NCI-H2196 (cell line): ENCODE measurements at regions not wholly inside any gene's neighbourhood (a gene's known extent, or its start where the extent isn't known, plus 50 kb on each side); places are given as distances from the start of the nearest gene placed in this dataset.

Source experiments
- DNase-seq: peaks from one replicate; lab custom pipeline; 2025; ENCODE audit not compliant: unreplicated experiment; lab: John Stamatoyannopoulos, UW

GRCh38 chr3:84439476-84439875 lies 519.3 kb upstream of the CADM2 start:
- DNase-seq, result no peak

- no peak for DNase-seq
These were observed 518.5 kb upstream of the CADM2 start for GRCh38 chr3:84440291-84440690.

- DNase-seq, result no peak
These were observed 516.3 kb upstream of the CADM2 start for GRCh38 chr3:84442533-84442932.

- no peak for DNase-seq
These were observed 513.9 kb upstream of the CADM2 start for GRCh38 chr3:84444726-84445521.

- no peak for DNase-seq
These were observed 471.5 kb upstream of the CADM2 start for GRCh38 chr3:84487296-84487695.

- DNase-seq, result no peak
These were observed 454.0 kb upstream of the CADM2 start for GRCh38 chr3:84504761-84505160.

GRCh38 chr3:84510007-84510406 lies 448.8 kb upstream of the CADM2 start:
- no peak for DNase-seq

- no peak for DNase-seq
These were observed 435.9 kb upstream of the CADM2 start for GRCh38 chr3:84522893-84523292.

- no peak for DNase-seq
These were observed 421.9 kb upstream of the CADM2 start for GRCh38 chr3:84536916-84537315.

GRCh38 chr3:84538597-84538996 lies 420.2 kb upstream of the CADM2 start:
- no peak for DNase-seq

GRCh38 chr3:84547207-84547606 lies 411.6 kb upstream of the CADM2 start:
- DNase-seq, result no peak

GRCh38 chr3:84547971-84548970 lies 410.5 kb upstream of the CADM2 start:
- DNase-seq, result no peak

GRCh38 chr3:84555629-84556028 lies 403.2 kb upstream of the CADM2 start:
- no peak for DNase-seq

- DNase-seq, result no peak
These were observed 392.5 kb upstream of the CADM2 start for GRCh38 chr3:84566256-84566655.

GRCh38 chr3:84567796-84568195 lies 391.0 kb upstream of the CADM2 start:
- DNase-seq, result no peak

- DNase-seq, result no peak
These were observed 384.8 kb upstream of the CADM2 start for GRCh38 chr3:84573962-84574361.

GRCh38 chr3:84586427-84586826 lies 372.4 kb upstream of the CADM2 start:
- DNase-seq, result no peak

GRCh38 chr3:84600703-84601225 lies 358.0 kb upstream of the CADM2 start:
- no peak for DNase-seq

- DNase-seq, result no peak
These were observed 357.5 kb upstream of the CADM2 start for GRCh38 chr3:84601303-84601702.

GRCh38 chr3:84621823-84622222 lies 337.0 kb upstream of the CADM2 start:
- DNase-seq, result no peak

- no peak for DNase-seq
These were observed 324.1 kb upstream of the CADM2 start for GRCh38 chr3:84634668-84635067.

- DNase-seq, result no peak
These were observed 321.5 kb upstream of the CADM2 start for GRCh38 chr3:84637272-84637671.
